ENCODE measurements at regions not wholly inside any gene's neighbourhood (a gene's known extent, or its start where the extent isn't known, plus 50 kb on each side); places are given as distances from the start of the nearest gene placed in this dataset.

DNA sequence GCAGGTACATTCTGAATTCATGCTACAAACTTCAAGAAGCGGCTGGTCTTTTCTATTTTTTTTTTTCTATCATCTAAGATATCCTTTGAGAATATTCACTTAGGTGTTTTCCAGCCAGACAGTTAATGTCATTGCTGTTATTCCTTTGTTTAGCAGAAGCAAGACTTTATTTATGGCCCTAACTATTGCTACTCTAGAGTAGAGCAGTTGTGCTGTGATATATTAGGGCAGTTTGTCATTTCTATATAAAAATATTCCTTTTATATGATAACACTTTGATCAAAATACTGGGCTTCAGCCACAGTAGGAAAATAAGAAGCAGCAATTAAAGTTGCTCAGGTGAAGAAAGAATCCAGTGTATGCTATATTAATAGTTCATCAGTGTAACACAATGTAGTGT is 959.3 kb downstream of the NCAM2 start:
- TF ChIP-seq TCF12 (IDR thresholded peaks at IDR 0.05) (no peak), MEF2A (IDR thresholded peaks at IDR 0.05; ENCODE audit: borderline replicate concordance, low read depth) (no peak), MAX (IDR thresholded peaks at IDR 0.05; ENCODE audit: low read depth) (no peak), GATA2 (CRISPR knock-in tag; IDR thresholded peaks at IDR 0.05) (no peak)
- TF ChIP-seq, protein P1, sequence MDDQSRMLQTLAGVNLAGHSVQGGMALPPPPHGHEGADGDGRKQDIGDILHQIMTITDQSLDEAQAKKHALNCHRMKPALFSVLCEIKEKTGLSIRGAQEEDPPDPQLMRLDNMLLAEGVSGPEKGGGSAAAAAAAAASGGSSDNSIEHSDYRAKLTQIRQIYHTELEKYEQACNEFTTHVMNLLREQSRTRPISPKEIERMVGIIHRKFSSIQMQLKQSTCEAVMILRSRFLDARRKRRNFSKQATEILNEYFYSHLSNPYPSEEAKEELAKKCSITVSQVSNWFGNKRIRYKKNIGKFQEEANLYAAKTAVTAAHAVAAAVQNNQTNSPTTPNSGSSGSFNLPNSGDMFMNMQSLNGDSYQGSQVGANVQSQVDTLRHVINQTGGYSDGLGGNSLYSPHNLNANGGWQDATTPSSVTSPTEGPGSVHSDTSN (IDR thresholded peaks at IDR 0.05) = no peak

DNA sequence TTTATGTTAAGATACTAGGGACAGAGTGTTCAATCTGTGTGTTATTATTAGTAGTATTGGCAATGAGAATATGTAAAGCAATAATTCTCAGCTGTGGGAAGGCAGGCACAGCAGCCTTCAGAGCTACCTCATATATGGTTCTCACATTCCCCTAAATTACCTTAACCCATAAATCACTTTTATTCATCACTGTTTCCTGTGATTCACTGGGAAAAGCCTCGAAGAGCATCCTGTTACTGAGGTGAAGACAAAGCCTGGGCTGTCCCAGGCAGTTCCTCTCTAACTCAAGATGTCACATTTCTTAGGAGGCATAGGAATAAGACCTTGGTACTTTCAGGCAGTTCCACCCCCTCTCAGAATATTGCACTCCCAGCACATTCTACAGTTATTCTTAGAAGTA is 965.7 kb downstream of the NCAM2 start:
- Histone ChIP-seq H3K9me3 (peaks cover 5% of the 10 kb centered on the region; the same call in 1 of the 2 replicates), H3K9me2 (no peaks in the 10 kb centered on the region), H2AFZ (ENCODE audit: low read depth) (no peak overlapping the region), H3K4me2 (no peak overlapping the region), H3K4me3 (ENCODE audit: low read depth in 2 of 2, low read length in 1 of 2) (no peak overlapping the region), H3K9ac (no peak overlapping the region), H3K27ac (ENCODE audit: low read depth in 2 of 2, low read length in 1 of 2) (no peak overlapping the region), H3K4me1 (ENCODE audit: control insufficient read depth in 1 of 2, insufficient read depth in 2 of 2, low read depth in 1 of 2, low read length in 1 of 2) (no peaks in the 10 kb centered on the region), H4K20me1 (ENCODE audit: insufficient read depth) (no peaks in the 10 kb centered on the region), H3F3A (replicated peaks; ENCODE audit: insufficient read depth) (no peaks in the 10 kb centered on the region), H3K79me2 (ENCODE audit: insufficient read depth) (no peaks in the 10 kb centered on the region), H3K27me3 (ENCODE audit: insufficient read depth) (no peaks in the 10 kb centered on the region), H3K36me3 (replicated peaks in 1 of 2; ENCODE audit: control insufficient read depth in 1 of 2, insufficient read depth in 2 of 2, low read length in 1 of 2) (no peaks in the 10 kb centered on the region)
- 0% methylated on average over 1 of the region's 1 CpG for WGBS (ENCODE audit: low lambda C conversion rate)
- CTCF ChIA-PET = no interaction called here
- TF ChIP-seq YY1 (IDR thresholded peaks at IDR 0.05; ENCODE audit: low read depth) (no peak), FOXM1 (IDR thresholded peaks at IDR 0.05; ENCODE audit: low read depth) (no peak), SMC3 (IDR thresholded peaks at IDR 0.05; ENCODE audit: low read depth, low read length) (no peak), RFX5 (IDR thresholded peaks at IDR 0.05; ENCODE audit: low read length) (no peak), GATA2 (CRISPR knock-in tag; IDR thresholded peaks at IDR 0.05) (no peak)
- TF ChIP-seq, protein P2, sequence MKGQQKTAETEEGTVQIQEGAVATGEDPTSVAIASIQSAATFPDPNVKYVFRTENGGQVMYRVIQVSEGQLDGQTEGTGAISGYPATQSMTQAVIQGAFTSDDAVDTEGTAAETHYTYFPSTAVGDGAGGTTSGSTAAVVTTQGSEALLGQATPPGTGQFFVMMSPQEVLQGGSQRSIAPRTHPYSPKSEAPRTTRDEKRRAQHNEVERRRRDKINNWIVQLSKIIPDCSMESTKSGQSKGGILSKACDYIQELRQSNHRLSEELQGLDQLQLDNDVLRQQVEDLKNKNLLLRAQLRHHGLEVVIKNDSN (IDR thresholded peaks at IDR 0.05; ENCODE audit: borderline replicate concordance, low read depth) = no peak
- TF ChIP-seq, protein P3, sequence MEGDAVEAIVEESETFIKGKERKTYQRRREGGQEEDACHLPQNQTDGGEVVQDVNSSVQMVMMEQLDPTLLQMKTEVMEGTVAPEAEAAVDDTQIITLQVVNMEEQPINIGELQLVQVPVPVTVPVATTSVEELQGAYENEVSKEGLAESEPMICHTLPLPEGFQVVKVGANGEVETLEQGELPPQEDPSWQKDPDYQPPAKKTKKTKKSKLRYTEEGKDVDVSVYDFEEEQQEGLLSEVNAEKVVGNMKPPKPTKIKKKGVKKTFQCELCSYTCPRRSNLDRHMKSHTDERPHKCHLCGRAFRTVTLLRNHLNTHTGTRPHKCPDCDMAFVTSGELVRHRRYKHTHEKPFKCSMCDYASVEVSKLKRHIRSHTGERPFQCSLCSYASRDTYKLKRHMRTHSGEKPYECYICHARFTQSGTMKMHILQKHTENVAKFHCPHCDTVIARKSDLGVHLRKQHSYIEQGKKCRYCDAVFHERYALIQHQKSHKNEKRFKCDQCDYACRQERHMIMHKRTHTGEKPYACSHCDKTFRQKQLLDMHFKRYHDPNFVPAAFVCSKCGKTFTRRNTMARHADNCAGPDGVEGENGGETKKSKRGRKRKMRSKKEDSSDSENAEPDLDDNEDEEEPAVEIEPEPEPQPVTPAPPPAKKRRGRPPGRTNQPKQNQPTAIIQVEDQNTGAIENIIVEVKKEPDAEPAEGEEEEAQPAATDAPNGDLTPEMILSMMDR (IDR thresholded peaks at IDR 0.05) = no peak
- TF ChIP-seq, protein P4, sequence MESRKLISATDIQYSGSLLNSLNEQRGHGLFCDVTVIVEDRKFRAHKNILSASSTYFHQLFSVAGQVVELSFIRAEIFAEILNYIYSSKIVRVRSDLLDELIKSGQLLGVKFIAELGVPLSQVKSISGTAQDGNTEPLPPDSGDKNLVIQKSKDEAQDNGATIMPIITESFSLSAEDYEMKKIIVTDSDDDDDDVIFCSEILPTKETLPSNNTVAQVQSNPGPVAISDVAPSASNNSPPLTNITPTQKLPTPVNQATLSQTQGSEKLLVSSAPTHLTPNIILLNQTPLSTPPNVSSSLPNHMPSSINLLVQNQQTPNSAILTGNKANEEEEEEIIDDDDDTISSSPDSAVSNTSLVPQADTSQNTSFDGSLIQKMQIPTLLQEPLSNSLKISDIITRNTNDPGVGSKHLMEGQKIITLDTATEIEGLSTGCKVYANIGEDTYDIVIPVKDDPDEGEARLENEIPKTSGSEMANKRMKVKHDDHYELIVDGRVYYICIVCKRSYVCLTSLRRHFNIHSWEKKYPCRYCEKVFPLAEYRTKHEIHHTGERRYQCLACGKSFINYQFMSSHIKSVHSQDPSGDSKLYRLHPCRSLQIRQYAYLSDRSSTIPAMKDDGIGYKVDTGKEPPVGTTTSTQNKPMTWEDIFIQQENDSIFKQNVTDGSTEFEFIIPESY (IDR thresholded peaks at IDR 0.05; ENCODE audit: borderline replicate concordance, low read depth) = no peak
- DNase-seq = no peak
- POLR2A ChIA-PET = no interaction called here

More for the DNA sequence above, 959.3 kb downstream of the NCAM2 start:
- no peaks in the 10 kb centered on the region for H3K79me2 ChIP-seq (ENCODE audit: insufficient read depth)
- no peak for DNase-seq
- no peaks in the 10 kb centered on the region for H3F3A ChIP-seq (replicated peaks; ENCODE audit: insufficient read depth)
- H3K36me3 ChIP-seq (replicated peaks in 1 of 2; ENCODE audit: control insufficient read depth in 1 of 2, insufficient read depth in 2 of 2, low read length in 1 of 2) = no peaks in the 10 kb centered on the region
- H3K4me3 ChIP-seq (ENCODE audit: low read depth in 2 of 2, low read length in 1 of 2) = no peak overlapping the region
- H3K9me2 ChIP-seq = no peaks in the 10 kb centered on the region
- no peak overlapping the region for H3K4me2 ChIP-seq
- no peaks in the 10 kb centered on the region for H3K4me1 ChIP-seq (ENCODE audit: control insufficient read depth in 1 of 2, insufficient read depth in 2 of 2, low read depth in 1 of 2, low read length in 1 of 2)
- H3K9ac ChIP-seq = no peak overlapping the region
- WGBS (ENCODE audit: low lambda C conversion rate) = 50% methylated on average over 1 of the region's 1 CpG
- POLR2A ChIA-PET = no interaction called here
- no peaks in the 10 kb centered on the region for H3K27me3 ChIP-seq (ENCODE audit: insufficient read depth)
- no peak overlapping the region for H2AFZ ChIP-seq (ENCODE audit: low read depth)
- H3K9me3 ChIP-seq = no peaks in the 10 kb centered on the region; the same call in 1 of the 2 replicates
- H4K20me1 ChIP-seq (ENCODE audit: insufficient read depth) = no peaks in the 10 kb centered on the region
- H3K27ac ChIP-seq (ENCODE audit: low read depth in 2 of 2, low read length in 1 of 2) = no peak overlapping the region
- CTCF ChIA-PET = no interaction called here

Measured in SK-N-SH (cell line).